GM21381 (cell line): ENCODE measurements at regions not wholly inside any gene's neighbourhood (a gene's known extent, or its start where the extent isn't known, plus 50 kb on each side); places are given as distances from the start of the nearest gene placed in this dataset.
"Not testable (repeated sequence)": the region's sequence is repeated elsewhere in the genome, so short reads cannot be mapped to it uniquely, and the experiment has no call there.

Source experiments
- ATAC-seq: cut with Tn5 transposase; IDR thresholded peaks from one replicate; pipeline ENCODE4 v1.9.1; 2021; ENCODE audit warnings: mild to moderate bottlenecking, moderate library complexity; ENCODE audit not compliant: unreplicated experiment

DNA sequence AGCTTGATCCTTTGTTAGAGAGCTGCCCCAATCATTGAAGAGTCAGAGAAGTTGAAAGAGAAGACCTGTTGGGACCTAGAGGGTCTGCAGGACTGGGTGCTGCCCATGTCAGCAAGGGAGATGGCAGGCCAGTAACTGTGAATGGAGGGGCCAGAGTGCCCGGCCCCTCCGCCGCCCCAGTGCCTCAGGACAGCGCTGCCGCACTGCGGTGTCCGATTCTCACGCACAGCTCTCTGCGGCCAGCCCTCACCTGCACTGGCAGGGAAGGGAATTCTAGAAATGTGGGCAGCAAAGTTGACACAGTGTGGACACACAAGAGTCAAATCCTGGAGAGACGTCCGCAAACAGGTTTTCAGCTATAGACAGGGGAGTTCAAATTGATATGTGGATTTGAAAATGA lies 373.5 kb downstream of the TCERG1L start:
- ATAC-seq = no peak

DNA sequence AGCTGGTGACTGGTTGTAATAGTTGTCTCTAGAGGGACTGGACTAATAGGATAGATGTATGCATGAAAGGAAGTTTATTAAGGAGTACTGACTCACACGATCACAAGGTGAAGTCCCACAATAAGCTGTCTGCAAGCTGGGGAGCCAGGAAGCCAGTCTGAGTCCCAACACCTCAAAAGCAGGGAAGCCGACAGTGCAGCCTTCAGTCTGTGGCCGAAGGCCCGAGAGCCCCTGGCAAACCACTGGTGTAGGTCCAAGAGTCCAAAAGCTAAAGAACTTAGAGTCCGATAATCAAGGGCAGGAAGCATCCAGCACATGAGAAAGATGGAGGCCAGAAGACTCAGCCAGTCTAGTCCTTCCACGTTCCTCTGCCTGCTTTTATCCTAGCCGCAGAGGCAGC lies 372.6 kb downstream of the TCERG1L start:
- not testable (repeated sequence) for ATAC-seq

DNA sequence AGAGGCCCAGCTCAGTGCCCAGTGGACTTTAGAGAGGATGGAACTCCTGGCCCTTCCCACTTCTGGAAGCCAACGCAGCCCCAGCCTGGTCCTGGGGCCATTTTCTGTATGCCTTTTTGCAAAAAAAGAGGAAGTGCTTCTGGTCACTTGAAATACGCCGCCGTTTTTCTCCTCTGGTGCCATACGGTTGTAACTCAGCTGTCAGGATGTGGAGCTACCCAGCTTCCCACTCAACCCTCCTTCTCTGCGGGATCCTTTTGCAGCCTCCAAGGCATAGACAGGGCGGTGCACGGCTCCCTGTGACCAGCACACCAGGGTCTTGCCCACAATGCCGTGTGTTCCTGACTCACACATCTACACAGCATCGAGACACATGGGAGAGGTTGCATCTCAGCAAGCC lies 369.6 kb downstream of the TCERG1L start:
- ATAC-seq = no peak

DNA sequence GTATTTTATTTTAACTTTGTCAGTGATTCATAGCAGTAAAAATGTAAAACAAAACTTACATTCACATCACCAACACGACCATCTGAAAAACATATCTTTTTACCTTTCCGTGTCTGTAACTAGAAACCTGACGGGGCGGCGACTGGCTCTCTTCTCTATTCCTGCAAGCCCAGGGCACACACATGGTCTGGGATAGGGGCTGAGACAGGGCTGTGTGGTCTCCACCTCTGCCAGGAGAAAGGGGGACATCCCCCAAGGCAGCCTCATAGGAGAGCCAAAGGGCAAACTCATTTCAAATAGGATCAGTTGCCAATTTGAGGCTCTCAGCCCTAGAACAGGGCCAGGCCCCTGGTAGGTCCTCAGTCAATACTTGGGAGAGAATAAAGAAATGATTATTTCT lies 359.4 kb downstream of the TCERG1L start:
- ATAC-seq = no peak

DNA sequence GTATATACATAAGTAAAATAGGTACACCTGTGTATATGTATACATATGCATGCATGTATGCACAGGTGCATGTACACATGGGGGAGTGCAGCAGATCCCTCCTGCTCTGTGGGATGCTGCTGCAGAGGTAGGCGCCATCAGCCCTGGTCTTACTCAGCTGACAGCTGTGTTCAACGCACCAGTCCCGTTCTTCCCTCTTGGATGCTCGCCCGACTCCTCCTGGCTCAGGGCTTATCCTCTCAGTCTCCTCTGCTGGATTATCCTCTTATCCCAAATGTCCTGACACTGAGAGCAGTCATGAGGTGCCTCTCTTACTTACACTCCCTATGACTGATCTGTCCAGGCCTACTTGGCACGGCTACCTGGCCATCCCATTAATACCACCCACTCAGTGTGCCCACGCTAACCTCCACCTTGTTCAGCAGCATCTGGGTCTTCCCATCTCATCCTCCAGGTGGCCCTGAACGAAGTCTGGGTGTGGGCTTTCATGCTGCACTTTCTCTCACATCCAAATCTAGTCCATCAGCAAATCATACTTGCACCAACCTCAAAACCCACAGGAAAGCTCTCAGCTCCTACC lies 357.1 kb downstream of the TCERG1L start:
- ATAC-seq = no peak

DNA sequence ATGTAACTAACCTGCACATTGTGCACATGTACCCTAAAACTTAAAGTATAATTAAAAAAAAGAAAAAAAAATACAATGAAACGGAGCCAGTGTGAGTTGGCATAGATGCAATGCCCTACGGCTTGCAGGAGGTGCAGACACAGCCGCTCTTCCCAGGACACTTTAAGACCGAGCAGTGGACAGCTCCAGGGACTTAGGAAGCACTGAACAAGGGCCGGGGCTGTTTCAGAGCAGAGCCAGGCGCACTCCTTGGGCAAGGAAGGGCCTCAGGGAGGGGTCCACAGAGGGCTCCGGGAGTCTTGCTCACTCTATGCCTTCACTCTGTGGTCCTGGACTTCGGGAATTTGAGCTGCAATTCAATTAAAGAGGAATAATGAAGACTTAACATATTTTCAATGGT lies 355.3 kb downstream of the TCERG1L start:
- no peak for ATAC-seq

DNA sequence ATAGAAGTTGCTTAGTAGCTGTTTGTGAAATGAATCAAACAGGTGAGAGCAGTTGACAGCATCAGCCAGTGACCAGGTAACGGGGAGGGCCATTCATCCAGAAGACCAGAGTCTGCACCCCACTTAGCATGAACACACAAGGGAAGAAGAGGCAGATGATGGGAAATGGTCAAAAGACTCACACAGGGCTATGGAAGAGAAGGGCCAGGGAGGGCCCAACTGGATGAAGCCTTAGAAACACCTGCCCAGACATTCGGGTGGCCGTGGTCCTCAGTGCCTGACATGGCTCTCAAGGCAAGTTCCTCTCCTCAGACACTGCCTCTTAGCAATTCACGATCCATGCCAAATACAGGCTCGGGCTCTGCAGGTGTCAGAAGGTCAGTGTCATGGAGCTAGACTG lies 354.1 kb downstream of the TCERG1L start:
- no peak for ATAC-seq

DNA sequence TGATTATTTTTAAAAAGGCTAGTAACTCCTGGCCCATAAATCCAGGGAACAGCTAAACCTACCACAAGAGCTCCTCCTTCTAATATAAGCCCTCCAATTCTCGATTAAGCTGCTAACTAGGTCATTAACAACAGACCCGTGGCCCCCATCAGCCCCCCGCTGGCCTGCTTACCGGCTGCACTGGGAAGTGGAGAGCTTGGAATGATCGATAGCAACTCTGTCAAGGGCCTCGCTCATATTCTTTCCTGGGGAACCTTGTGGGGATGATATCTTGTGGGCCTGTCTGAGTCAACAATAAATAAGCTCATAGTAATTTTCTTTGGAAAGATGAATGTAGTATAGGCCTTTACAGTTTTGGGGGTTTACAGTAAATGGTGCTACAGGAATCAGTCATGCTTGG lies 353.5 kb downstream of the TCERG1L start:
- no peak for ATAC-seq

DNA sequence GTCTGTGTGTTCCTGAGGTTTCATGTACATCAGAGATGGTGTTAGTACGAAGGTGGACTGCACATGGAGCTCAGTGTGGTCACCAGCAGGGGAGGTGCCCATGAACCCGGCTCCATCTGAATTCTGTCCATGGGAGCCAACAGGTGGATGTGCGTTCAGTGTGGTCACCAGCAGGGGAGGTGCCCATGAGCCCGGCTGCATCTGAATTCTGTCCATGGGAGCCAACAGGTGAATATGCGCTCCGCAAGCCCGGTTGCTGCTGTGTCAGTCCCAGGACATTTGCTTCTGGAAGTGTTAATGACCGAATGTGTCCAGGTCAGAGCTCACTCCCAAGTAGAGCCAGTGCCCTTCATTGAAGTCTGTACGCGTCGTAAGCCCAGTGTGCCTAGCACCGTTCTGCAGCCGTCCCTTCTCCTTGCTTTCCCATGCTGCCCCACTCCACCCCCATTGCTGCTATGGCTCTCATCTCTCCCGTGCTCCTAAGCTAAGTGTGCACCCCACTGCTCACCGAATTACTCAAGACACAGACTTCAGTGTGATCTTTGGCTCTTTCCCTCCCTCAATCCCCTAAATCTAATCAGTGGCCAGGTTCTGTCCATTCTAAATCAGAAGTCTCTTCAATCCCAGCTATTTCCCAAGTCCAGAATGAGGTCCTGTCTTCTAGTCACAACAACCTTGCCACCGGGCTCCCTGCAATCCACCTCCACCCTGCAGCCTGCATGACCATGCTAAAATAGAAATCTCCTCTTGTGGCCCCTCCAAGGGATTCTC lies 352.4 kb downstream of the TCERG1L start:
- ATAC-seq = no peak

DNA sequence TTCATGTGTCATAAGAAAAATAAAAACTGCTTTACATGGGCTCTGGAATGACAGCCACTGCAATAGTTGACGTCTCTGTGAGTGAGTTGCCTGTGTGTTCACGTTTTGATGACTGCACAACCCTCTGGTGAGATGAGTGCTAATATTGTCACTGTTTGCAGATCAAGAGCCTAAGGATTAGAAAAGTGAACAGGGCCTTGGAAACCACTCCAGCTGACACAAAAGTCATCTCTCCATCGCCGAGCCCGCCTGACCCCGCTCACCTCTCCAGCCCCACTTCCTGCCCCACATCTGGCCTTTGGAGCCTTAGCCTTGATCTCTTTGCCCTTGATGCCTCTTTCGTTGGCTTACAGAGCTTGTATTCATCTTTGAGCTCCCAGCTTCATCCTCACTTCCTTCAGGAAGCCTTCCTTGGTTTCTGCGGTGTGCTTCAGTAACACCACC lies 351.7 kb downstream of the TCERG1L start:
- ATAC-seq = no peak

DNA sequence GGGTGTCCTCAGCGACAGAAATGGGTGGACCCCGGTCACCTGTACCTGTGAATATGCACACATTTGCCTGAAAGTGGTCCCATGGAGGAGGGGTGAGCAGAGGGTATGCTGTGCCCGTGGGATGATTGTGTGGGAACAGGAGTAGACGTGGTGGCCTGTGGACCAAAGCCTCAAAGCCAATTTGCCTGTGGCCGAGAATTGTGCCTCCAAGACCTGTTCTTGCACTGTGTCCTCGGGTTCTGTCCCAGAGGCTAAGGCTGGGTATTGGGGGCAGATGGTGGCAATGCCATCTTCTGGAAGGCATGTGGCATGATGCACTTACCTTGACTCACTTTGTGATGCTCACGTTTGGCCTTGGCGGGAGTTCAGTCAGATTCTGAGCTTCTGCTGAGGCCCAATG lies 351.0 kb downstream of the TCERG1L start:
- ATAC-seq = no peak

DNA sequence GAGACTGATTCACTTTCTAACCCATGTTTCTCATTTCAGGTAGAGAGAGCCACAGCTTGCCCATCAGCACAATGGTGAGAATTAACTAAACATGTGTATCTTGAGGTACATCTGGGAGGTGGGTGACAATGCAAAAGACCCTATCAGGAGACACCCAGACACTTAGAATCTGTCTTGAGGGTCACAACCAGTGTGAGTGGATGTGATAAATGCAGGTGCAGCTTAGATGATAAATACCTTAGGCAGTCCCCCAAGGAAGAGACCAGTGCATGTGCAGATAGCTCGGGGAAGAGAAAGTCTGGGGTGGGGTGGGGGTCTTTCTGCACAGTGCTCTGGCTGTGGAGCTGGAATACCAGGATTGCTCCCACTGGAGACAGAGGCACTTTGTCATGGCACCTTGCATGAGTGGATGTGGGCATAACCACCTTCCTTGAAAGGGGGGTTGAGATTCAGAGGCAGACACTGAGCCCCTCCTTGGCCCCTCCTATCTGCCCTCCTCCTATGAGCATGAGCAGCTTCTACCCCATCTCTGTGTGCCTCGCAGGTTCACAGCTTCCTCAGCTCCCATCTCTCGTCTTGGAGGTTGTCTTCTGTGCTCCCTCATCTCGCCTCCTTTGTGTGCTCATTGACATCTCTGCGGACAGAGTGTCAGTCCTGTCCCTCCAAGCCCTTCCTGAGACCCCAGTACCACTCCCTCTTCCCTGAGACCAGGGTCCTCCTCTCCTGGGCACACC lies 349.8 kb downstream of the TCERG1L start:
- no peak for ATAC-seq

DNA sequence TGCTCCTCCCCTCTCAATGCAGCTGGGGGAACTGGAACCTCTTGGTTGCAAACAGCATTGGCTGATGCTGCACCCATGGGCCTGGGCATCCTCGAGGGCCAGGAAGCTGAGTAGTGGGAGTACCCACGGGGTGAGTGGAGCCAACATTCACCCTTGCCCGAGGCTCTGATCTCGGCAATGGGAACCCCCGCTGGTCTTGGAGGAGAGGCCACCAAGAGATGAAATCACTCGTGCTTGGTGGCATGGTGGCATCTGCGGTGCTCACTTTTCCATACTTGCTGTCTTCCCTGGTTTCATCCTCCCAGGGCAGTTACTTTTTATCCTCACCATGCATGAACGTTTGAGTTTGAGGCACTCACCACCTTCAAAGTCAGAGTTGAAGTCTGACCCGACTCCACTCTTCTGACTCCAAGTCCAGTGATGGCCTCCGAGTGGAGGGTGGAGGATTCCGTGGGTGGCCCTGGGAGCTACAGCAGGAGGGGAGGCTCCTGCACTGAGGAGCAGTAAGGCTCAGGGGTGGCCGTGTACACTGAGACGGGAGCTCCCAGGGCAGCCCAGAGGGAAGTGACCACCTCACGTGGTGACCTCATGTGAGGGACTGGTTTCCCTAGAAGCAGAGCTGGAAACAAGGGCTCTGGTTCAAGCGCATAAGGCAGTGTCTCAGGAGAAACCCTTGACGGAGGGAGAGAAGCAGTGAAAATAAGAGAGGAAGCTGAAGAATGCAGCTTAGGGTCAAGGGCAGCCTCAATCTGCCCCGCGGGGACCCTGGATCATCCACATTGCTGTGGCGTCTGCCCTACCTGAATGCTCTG lies 349.1 kb downstream of the TCERG1L start:
- no peak for ATAC-seq

DNA sequence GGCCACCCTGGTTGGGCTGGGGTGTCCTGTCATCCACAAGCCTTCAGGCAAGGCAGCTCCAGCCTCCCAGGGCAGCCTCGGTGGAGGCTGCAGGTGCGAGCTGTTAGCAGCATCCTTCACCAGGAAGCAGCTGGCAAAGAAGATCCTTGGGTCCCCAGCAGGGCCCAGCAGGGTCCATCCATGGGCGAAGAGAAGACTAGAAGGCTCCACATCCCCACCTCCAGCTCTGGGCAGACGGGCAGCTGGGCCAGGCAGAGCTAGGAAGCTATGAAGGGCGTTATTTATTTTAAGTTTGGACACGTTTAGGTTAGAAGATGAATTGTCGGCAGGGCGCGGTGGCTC lies 348.5 kb downstream of the TCERG1L start:
- ATAC-seq = no peak

DNA sequence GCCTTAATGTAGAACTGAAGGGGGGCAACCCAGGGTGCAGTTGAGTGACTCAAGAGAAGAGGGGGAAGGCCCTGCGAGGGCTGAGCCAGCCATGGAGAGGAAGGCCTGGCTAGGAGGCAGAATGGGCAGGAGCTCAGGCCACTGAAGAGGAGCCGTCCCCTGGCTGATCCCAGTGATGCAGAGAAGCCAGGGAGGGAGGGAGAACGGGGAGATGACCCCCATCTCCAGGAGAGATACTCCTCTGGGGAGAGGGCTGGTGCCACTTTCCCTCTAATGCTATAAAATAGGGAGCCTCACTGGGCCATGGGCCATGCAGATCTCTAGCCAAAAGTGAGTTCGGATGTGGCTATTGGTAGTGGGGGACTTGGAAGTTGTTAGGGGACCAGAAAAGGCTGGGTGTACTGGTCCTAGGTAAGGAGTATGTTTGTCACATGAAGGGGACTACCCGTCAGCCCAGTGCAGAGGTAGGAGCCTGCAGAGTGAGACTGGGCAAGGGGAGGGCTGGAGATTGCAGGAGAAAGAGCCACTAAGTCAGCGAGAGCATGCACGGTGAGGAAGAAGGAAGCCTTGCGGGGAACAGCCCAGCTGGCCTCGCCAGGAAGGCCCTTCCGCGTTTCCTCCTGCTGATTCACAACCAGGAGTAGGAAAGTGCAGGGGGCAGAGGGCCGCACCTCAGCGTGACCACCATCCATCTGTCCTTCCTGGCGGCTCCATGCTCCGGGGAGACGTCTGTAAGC lies 347.6 kb downstream of the TCERG1L start:
- ATAC-seq = no peak

DNA sequence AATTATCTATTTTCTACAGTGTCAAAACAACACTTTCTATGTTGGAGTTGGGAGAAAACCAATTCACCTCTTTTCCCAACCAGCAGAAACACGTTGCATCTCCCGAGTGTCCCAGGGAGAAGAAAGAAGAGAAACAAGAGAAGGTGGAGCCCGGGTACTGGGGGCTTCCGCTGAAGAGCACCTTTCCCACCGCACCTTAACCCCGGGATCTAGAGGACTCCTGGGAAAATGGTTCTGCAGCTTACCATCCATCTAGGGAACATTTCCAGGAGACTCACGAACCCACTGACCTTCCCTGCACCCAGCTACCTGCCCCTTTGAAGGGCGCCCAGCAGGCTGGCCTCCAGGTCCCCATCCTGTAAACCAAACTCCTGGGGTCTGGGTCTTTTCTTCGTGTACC lies 346.8 kb downstream of the TCERG1L start:
- no peak for ATAC-seq

DNA sequence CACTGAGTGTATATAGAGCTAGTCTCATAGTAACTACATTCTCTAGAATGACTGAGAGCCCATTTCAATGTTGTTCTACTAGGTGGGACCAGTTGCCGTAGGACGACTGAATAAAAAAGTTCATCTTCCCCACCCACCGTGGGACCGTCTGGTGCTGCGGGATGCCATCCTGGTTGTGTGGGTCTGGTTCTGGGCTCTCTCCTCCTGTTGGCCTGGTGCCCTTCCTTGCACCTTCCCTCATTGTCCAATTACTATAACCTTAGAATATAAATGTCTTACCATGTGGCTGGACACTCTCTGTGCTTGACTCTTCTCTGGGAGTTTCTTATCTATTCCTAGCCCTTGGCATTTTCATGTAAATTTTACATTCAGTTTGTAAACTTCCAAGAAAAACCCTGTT lies 344.4 kb downstream of the TCERG1L start:
- no peak for ATAC-seq

DNA sequence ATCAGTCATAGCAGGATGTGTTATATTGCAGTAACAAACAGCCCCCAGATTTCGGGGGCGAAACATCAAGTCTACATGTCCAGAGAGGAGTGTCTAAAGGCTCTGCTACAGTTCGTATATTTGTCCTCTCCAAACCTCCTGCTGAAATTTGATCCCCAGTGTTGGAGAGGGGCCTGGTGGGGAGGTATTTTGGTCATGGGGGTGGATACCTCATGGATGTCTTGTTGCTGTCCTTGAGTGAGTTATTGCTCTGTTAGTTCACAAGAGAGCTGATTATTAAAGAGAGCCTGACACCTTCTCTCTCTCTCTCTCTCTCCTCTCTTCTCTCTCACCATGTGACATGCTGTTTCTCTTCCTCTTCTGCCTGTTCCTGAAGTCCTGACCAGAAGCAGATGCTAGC lies 343.7 kb downstream of the TCERG1L start:
- ATAC-seq = no peak

DNA sequence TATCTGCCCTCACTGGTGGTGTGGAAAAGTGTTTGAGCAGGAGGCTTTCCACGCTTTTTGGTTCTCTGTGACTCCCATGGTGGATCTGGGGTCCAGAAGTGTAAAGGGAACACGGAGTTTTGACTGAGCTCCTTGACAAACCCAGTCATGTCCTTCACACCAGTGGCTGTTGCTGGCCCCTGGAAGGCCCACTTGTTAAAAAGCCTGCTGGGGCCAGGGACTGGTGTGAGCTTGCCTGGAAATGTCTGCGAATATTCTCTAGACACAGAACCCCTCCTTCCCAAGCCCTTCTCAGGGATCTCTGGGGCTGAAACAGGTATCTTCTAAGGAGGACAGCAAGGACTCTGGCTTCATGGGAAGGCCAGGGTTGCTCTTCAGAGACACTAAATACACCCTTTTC lies 343.0 kb downstream of the TCERG1L start:
- ATAC-seq = no peak

DNA sequence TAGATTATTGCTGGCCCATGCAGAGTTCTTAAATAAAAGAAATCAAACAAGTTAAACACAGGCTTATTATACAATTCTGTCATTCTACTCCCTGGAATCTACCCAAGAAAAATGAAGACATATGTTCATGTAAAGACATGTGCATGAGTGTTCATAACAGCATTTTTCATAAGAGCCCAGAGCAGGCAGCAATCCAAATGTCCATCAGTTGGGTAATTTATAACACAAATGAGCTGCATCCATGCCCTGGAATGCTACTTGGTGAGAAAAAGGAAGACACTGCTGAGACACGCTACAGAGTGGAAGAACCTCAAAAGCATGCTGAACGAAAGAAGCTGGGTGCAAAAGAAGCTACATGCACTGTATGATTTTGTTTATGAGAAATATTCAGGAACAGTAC lies 342.6 kb downstream of the TCERG1L start:
- no peak for ATAC-seq

DNA sequence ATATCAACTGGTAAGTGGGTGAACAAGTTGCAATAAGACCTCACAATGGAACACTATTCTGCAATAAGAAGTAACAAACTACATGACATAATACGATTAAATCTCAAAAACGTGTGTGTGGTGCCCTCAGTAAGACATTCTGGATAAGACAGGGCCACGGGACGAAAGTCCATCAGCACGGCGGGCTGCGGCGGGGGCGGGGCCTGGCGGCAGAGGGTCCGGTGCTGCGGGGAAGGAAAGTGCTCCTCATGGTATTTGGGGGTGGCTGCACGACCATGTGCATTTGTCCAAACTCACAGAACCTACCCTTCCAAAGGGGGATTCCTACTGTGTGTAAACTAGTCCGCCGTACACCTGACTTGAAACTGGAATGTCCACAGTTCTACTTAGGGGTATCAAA lies 341.8 kb downstream of the TCERG1L start:
- ATAC-seq = no peak
